HEK293 (cell line): ENCODE measurements at regions not wholly inside any gene's neighbourhood (a gene's known extent, or its start where the extent isn't known, plus 50 kb on each side); places are given as distances from the start of the nearest gene placed in this dataset.

Experiments used
- CTCF ChIA-PET: fragments of 350-600 bp; formaldehyde crosslinking; extraction: SDS; loops from one replicate; lab custom pipeline; 2021; ENCODE audit warnings: antibody characterized with exemption; lab: Yijun Ruan, JAX
- POLR2A ChIA-PET: fragments of 300-600 bp; formaldehyde crosslinking; extraction: SDS; loops from one replicate; lab custom pipeline; 2020; ENCODE audit warnings: antibody characterized with exemption, inconsistent platforms; lab: Yijun Ruan, JAX
- H3K27ac ChIP-seq: fragments of 200-500 bp; sonication (Bioruptor generic); 2 replicates; pipeline ENCODE4 v1.5.1; 2014; ENCODE audit warnings: low read depth, low read length, control low read depth, inconsistent platforms; ENCODE audit errors: extremely low read depth
- H3K36me3 ChIP-seq, 2 experiments: fragments of 200-500 bp in 1 of 2; sonication (Bioruptor generic) in 1 of 2; 1 replicate in 1 of 2; 2 replicates in 1 of 2; pipeline ENCODE4 v1.5.1; 2014 to 2017; ENCODE audit warnings: inconsistent platforms in 2 of 2, low read length in 2 of 2; ENCODE audit not compliant: control insufficient read depth in 2 of 2, insufficient read depth in 1 of 2
- H3K4me1 ChIP-seq: fragments of 200-500 bp; sonication (Bioruptor generic); 2 replicates; pipeline ENCODE4 v1.5.1; 2014; ENCODE audit warnings: mild to moderate bottlenecking, low read length, inconsistent platforms; ENCODE audit not compliant: control insufficient read depth, insufficient read depth
- H3K4me3 ChIP-seq: 2 replicates; pipeline ENCODE4 v1.5.1; 2011; ENCODE audit warnings: low read depth, mild to moderate bottlenecking, control low read depth, low read length, moderate library complexity
- H3K9me3 ChIP-seq: fragments of 200-500 bp; sonication (Bioruptor generic); 2 replicates; pipeline ENCODE4 v1.5.1; 2014; ENCODE audit warnings: low read depth, low read length, inconsistent platforms; ENCODE audit not compliant: control insufficient read depth, insufficient read depth
- EGR2 ChIP-seq: fragments of 450-650 bp; formaldehyde crosslinking; IDR thresholded peaks from 2 replicates; pipeline ENCODE4 v1.5.1; 2016; ENCODE audit warnings: low read depth, missing biosample characterization, missing genetic modification characterization
- KLF1 ChIP-seq: fragments of 450-650 bp; formaldehyde crosslinking; IDR thresholded peaks from 2 replicates; pipeline ENCODE4 v1.5.1; 2016; ENCODE audit warnings: missing biosample characterization, missing genetic modification characterization
- KLF8 ChIP-seq: fragments of 450-650 bp; formaldehyde crosslinking; IDR thresholded peaks from 2 replicates; pipeline ENCODE4 v1.5.1; 2016; ENCODE audit warnings: missing biosample characterization, missing genetic modification characterization
- MZF1 ChIP-seq: fragments of 450-650 bp; formaldehyde crosslinking; IDR thresholded peaks from 2 replicates; pipeline ENCODE4 v1.5.1; 2017; ENCODE audit warnings: missing biosample characterization, missing genetic modification characterization, borderline replicate concordance
- SALL2 ChIP-seq: fragments of 450-650 bp; formaldehyde crosslinking; IDR thresholded peaks from 2 replicates; pipeline ENCODE4 v1.5.0; 2017; ENCODE audit warnings: missing biosample characterization, mild to moderate bottlenecking, missing genetic modification characterization, borderline replicate concordance
- SCRT1 ChIP-seq: fragments of 450-650 bp; formaldehyde crosslinking; IDR thresholded peaks from 2 replicates; pipeline ENCODE4 v1.5.1; 2016; ENCODE audit warnings: missing biosample characterization, missing genetic modification characterization, borderline replicate concordance
- SCRT2 ChIP-seq: fragments of 450-650 bp; formaldehyde crosslinking; IDR thresholded peaks from 2 replicates; pipeline ENCODE4 v1.5.1; 2016; ENCODE audit warnings: missing biosample characterization, missing genetic modification characterization
- TRIM28 ChIP-seq: IDR thresholded peaks from 2 replicates; pipeline ENCODE4 v1.6.1; 2011; ENCODE audit warnings: low read length, control low read depth, borderline replicate concordance
- ZBTB21 ChIP-seq: fragments of 450-650 bp; formaldehyde crosslinking; IDR thresholded peaks from 2 replicates; pipeline ENCODE4 v1.5.1; 2017; ENCODE audit warnings: missing biosample characterization, missing genetic modification characterization
- ZFHX2 ChIP-seq: fragments of 450-650 bp; formaldehyde crosslinking; conservative IDR thresholded peaks from 2 replicates; pipeline ENCODE4 v1.5.1; 2016; ENCODE audit warnings: missing biosample characterization, missing genetic modification characterization
- ZNF132 ChIP-seq: fragments of 450-650 bp; formaldehyde crosslinking; IDR thresholded peaks from 2 replicates; pipeline ENCODE4 v1.5.1; 2017; ENCODE audit warnings: missing biosample characterization, missing genetic modification characterization, borderline replicate concordance
- ZNF133 ChIP-seq: fragments of 450-650 bp; formaldehyde crosslinking; IDR thresholded peaks from 2 replicates; pipeline ENCODE4 v1.5.1; 2016; ENCODE audit warnings: missing biosample characterization, missing genetic modification characterization
- ZNF19 ChIP-seq: fragments of 450-650 bp; formaldehyde crosslinking; IDR thresholded peaks from 2 replicates; pipeline ENCODE4; 2016; ENCODE audit warnings: missing biosample characterization, missing genetic modification characterization, low read depth
- ZNF324 ChIP-seq: fragments of 450-650 bp; formaldehyde crosslinking; IDR thresholded peaks from 2 replicates; pipeline ENCODE4 v1.5.1; 2016; ENCODE audit warnings: missing biosample characterization, missing genetic modification characterization
- ZNF404 ChIP-seq: fragments of 450-650 bp; formaldehyde crosslinking; IDR thresholded peaks from 2 replicates; pipeline ENCODE4 v1.5.1; 2017; ENCODE audit warnings: missing biosample characterization, missing genetic modification characterization
- ZNF48 ChIP-seq: fragments of 450-650 bp; formaldehyde crosslinking; IDR thresholded peaks from 2 replicates; pipeline ENCODE4 v1.5.1; 2016; ENCODE audit warnings: missing biosample characterization, missing genetic modification characterization
- ZNF548 ChIP-seq: fragments of 450-650 bp; formaldehyde crosslinking; IDR thresholded peaks from 2 replicates; pipeline ENCODE4 v1.5.1; 2016; ENCODE audit warnings: missing biosample characterization, missing genetic modification characterization
- TF ChIP-seq, protein P1 (sequence below): fragments of 450-650 bp; formaldehyde crosslinking; IDR thresholded peaks from 2 replicates; pipeline ENCODE4 v1.5.1; 2017; ENCODE audit warnings: missing biosample characterization, missing genetic modification characterization
- TF ChIP-seq, protein P2 (sequence below): fragments of 450-650 bp; formaldehyde crosslinking; IDR thresholded peaks from 2 replicates; pipeline ENCODE4 v1.5.1; 2016; ENCODE audit warnings: missing biosample characterization, missing genetic modification characterization
- TF ChIP-seq, protein P3 (sequence below): fragments of 450-650 bp; formaldehyde crosslinking; IDR thresholded peaks from 2 replicates; pipeline ENCODE4 v1.5.1; 2017; ENCODE audit warnings: missing biosample characterization, missing genetic modification characterization
- TF ChIP-seq, protein P4 (sequence below): fragments of 450-650 bp; formaldehyde crosslinking; IDR thresholded peaks from 2 replicates; pipeline ENCODE4 v1.5.1; 2017; ENCODE audit warnings: missing biosample characterization, mild to moderate bottlenecking, missing genetic modification characterization, moderate library complexity

DNA sequence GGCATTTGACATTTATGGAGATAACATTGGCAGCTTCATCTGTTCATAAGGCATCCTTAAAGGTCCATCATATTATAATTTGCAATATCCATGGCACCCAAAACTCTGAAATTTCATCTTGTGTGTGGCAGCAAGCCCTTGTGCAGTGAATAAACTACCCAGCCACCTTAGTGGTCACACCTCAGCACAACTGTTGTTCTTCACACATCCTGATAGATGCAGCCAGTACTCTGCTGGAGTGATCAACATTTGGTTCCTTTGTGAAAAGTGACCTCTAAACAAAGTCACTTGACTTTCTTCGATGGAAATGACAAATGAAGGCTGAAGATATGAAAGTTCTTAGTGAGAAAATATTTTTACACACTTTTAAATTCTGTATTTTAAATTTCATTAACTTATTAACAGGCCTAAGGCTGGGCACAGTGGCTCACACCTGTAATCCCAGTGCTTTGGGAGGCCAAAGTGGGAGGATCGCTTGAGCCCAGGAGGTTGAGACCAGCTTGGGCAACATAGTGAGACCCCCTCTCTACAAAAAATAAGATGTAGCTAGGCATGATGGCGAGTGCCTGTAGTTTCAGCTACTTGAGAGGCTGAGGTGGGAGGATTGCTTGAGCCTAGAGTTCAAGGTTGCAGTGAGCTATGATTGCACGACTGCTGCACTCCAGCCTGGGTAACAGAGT, 161.4 kb downstream of the SPRY1 start:
- Histone ChIP-seq H3K4me1 (peaks cover 10% of the 10 kb centered on the region), H3K27ac (no peak overlapping the region), H3K4me3 (no peak overlapping the region), H3K9me3 (no peaks in the 10 kb centered on the region), H3K36me3 (no peaks in the 10 kb centered on the region)
- CTCF ChIA-PET = interaction anchor here (0.6 kb wide), 1 partner anchor 49 kb away, joined by 3 read pairs; no protein-coding TSS in a partner anchor
- POLR2A ChIA-PET = interaction anchor here (0.6 kb wide), 1 partner anchor 97 kb away, joined by 5 read pairs; no protein-coding TSS in a partner anchor
- TF ChIP-seq EGR2 (no peak), ZNF324 (tag by site-specific recombination) (no peak), ZNF19 (tag by site-specific recombination) (no peak), ZBTB21 (tag by site-specific recombination) (no peak), ZNF132 (tag by site-specific recombination) (no peak), ZNF48 (tag by site-specific recombination) (no peak), SALL2 (tag by site-specific recombination) (no peak), KLF1 (tag by site-specific recombination) (no peak), ZNF404 (tag by site-specific recombination) (no peak)
- TF ChIP-seq, protein P1, sequence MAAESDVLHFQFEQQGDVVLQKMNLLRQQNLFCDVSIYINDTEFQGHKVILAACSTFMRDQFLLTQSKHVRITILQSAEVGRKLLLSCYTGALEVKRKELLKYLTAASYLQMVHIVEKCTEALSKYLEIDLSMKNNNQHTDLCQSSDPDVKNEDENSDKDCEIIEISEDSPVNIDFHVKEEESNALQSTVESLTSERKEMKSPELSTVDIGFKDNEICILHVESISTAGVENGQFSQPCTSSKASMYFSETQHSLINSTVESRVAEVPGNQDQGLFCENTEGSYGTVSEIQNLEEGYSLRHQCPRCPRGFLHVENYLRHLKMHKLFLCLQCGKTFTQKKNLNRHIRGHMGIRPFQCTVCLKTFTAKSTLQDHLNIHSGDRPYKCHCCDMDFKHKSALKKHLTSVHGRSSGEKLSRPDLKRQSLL = no peak
- TF ChIP-seq, protein P2, sequence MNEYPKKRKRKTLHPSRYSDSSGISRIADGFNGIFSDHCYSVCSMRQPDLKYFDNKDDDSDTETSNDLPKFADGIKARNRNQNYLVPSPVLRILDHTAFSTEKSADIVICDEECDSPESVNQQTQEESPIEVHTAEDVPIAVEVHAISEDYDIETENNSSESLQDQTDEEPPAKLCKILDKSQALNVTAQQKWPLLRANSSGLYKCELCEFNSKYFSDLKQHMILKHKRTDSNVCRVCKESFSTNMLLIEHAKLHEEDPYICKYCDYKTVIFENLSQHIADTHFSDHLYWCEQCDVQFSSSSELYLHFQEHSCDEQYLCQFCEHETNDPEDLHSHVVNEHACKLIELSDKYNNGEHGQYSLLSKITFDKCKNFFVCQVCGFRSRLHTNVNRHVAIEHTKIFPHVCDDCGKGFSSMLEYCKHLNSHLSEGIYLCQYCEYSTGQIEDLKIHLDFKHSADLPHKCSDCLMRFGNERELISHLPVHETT (tag by site-specific recombination) = no peak

DNA sequence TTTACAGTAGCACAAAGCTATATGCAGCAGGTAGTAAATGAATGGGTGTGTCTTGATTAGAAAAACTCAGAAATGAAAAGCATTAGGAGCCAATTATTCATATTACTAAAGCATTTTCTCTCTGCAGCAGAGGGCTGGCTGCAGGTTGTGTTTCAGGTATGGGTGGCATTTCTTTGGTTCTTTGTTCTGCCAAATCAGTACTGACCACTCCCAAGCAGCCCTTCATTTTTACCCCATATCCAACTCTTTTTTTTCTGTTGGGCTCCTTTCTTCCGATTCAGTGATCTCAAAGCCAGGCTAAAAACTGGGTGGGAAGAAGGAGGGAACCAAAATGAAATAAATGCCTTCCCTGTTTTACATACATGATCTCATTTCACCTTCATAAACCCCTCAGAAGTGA, 162.3 kb downstream of the SPRY1 start:
- H3K36me3 ChIP-seq = no peaks in the 10 kb centered on the region

DNA sequence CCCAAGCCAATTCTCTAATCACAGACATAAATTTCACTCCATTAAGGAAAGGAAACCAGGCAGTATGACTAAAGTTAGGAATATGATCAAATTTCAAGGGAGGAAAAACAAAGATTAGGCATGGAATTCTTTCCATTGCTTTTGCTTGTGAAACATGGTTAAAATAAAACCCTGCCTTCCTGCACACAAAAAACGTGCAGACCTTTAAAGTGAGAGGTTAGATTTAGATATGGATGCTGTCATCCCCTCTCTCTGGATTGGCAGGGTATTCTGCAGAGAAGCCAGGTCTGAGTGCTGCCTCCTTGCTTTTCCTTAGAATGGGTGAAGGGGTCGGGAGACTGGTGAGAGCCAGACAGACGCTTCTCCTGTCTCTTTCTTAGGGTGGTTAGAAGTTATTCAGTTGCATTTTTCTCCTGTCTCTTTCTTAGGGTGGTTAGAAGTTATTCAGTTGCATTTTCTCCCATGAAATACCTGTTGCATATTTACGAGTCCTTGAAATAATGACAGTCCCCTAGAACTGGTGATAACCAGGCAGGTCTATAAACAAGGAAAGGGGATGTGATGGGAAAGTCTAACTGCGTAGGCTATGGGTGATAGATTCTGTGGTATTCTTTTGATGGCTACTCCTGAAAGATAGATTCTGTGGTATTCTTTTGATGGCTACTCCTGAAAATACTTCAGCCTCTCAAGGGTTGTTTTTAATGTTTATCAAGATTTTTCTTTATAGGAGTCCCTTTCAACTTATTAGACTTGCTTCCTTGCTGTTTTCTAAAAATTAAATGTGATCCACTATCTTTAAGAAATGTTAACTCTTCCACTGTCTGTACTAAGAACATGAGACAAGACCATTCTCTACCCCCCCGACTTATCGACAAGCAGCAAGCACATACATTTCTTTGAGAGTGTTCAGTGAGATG, 163.6 kb downstream of the SPRY1 start:
- no peak overlapping the region for H3K27ac ChIP-seq
- H3K9me3 ChIP-seq = no peaks in the 10 kb centered on the region
- H3K4me3 ChIP-seq = no peak overlapping the region
- H3K36me3 ChIP-seq = no peaks in the 10 kb centered on the region
- ChIA-PET POLR2A (no interaction called here), CTCF (no interaction called here)
- peaks cover 2% of the 10 kb centered on the region; the same call in 1 of the 2 replicates for H3K4me1 ChIP-seq
- TF ChIP-seq, protein P3, sequence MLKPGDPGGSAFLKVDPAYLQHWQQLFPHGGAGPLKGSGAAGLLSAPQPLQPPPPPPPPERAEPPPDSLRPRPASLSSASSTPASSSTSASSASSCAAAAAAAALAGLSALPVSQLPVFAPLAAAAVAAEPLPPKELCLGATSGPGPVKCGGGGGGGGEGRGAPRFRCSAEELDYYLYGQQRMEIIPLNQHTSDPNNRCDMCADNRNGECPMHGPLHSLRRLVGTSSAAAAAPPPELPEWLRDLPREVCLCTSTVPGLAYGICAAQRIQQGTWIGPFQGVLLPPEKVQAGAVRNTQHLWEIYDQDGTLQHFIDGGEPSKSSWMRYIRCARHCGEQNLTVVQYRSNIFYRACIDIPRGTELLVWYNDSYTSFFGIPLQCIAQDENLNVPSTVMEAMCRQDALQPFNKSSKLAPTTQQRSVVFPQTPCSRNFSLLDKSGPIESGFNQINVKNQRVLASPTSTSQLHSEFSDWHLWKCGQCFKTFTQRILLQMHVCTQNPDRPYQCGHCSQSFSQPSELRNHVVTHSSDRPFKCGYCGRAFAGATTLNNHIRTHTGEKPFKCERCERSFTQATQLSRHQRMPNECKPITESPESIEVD (tag by site-specific recombination) = peak; percentile 11; the same call in 1 of the 2 replicates
- TF ChIP-seq TRIM28 (0 out of 2 replicates have a peak, but pooled peaks have one; percentile 33), MZF1 (tag by site-specific recombination) (peak; percentile 99), ZNF548 (tag by site-specific recombination) (no peak), ZFHX2 (tag by site-specific recombination) (no peak), SCRT1 (tag by site-specific recombination) (peak; percentile 82; the same call in 1 of the 2 replicates), SCRT2 (tag by site-specific recombination) (peak; percentile 92)

More for the DNA sequence above, 162.3 kb downstream of the SPRY1 start:
- Histone ChIP-seq H3K9me3 (no peaks in the 10 kb centered on the region), H3K27ac (no peak overlapping the region), H3K4me1 (peaks cover 10% of the 10 kb centered on the region), H3K4me3 (no peak overlapping the region)
- ChIA-PET POLR2A (no interaction called here), CTCF (interaction anchor here (0.6 kb wide), 1 partner anchor 48 kb away, joined by 3 read pairs; no protein-coding TSS in a partner anchor)
- TF ChIP-seq, protein P4, sequence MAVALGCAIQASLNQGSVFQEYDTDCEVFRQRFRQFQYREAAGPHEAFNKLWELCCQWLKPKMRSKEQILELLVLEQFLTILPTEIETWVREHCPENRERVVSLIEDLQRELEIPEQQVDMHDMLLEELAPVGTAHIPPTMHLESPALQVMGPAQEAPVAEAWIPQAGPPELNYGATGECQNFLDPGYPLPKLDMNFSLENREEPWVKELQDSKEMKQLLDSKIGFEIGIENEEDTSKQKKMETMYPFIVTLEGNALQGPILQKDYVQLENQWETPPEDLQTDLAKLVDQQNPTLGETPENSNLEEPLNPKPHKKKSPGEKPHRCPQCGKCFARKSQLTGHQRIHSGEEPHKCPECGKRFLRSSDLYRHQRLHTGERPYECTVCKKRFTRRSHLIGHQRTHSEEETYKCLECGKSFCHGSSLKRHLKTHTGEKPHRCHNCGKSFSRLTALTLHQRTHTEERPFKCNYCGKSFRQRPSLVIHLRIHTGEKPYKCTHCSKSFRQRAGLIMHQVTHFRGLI (tag by site-specific recombination) = 0 out of 2 replicates have a peak, but pooled peaks have one; percentile 56
- TF ChIP-seq KLF8 (no peak), ZNF133 (peak; percentile 59; the same call in 1 of the 2 replicates)
